Spleen (tissue), 11 donors: ENCODE measurements at regions not wholly inside any gene's neighbourhood (a gene's known extent, or its start where the extent isn't known, plus 50 kb on each side); places are given as distances from the start of the nearest gene placed in this dataset.

Experiments used
- DNase-seq: peaks from one replicate; pipeline ENCODE4 v3.0.0-alpha.2; 2020
- H3K27ac ChIP-seq, 8 donors: fragments of 200-600 bp; sonication (generic) in 7 of 8; 1 replicate in 4 of 8; 2 replicates in 4 of 8; pipeline versions ENCODE4 v1.5.0 to v1.8.0; 2016 to 2021; ENCODE audit warnings: inconsistent platforms in 4 of 8, mild to moderate bottlenecking in 4 of 8, moderate library complexity in 1 of 8
- H3K27me3 ChIP-seq, 7 donors: fragments of 200-600 bp; sonication (generic) in 6 of 7; replicated peaks in 1 of 7; 1 replicate in 4 of 7; 2 replicates in 3 of 7; pipeline versions ENCODE4 v1.5.0 to v1.8.0; 2016 to 2021; ENCODE audit warnings: inconsistent platforms in 3 of 7, mild to moderate bottlenecking in 1 of 7
- H3K36me3 ChIP-seq, 6 donors: fragments of 200-600 bp; sonication (generic) in 5 of 6; 1 replicate in 4 of 6; 2 replicates in 2 of 6; pipeline versions ENCODE4 v1.5.0 to v1.8.0; 2016 to 2021; ENCODE audit warnings: inconsistent platforms in 2 of 6
- H3K4me1 ChIP-seq, 6 donors: fragments of 200-600 bp; sonication (generic) in 5 of 6; 1 replicate in 3 of 6; 2 replicates in 3 of 6; pipeline versions ENCODE4 v1.5.0 to v1.8.0; 2016 to 2021; ENCODE audit warnings: inconsistent platforms in 3 of 6
- H3K4me3 ChIP-seq, 8 donors: fragments of 200-600 bp; sonication (generic) in 7 of 8; 1 replicate in 4 of 8; 2 replicates in 4 of 8; pipeline versions ENCODE4 v1.5.0 to v1.8.0; 2016 to 2021; ENCODE audit warnings: inconsistent platforms in 4 of 8, mild to moderate bottlenecking in 4 of 8, moderate library complexity in 2 of 8
- H3K9me3 ChIP-seq, 8 donors: fragments of 200-600 bp; sonication (generic) in 7 of 8; 1 replicate in 4 of 8; 2 replicates in 4 of 8; pipeline versions ENCODE4 v1.5.0 to v1.8.0; 2016 to 2021; ENCODE audit warnings: inconsistent platforms in 4 of 8
- CTCF ChIP-seq, 11 experiments: fragments of 200-600 bp in 7 of 11; fragments of 450-650 bp in 4 of 11; sonication (generic) in 4 of 11; IDR thresholded peaks in 8 of 11; conservative IDR thresholded peaks in 3 of 11; 1 replicate in 7 of 11; 2 replicates in 4 of 11; pipeline versions ENCODE4 v1.4.0 to v1.8.0; 2016 to 2021; ENCODE audit warnings: antibody characterized with exemption in 11 of 11, inconsistent platforms in 4 of 11, mild to moderate bottlenecking in 1 of 11
- POLR2A ChIP-seq, 3 donors: fragments of 450-650 bp; IDR thresholded peaks; one replicate each; pipeline ENCODE4 v1.5.1; 2017; ENCODE audit warnings: antibody characterized with exemption in 3 of 3, mild to moderate bottlenecking in 1 of 3
- POLR2AphosphoS5 ChIP-seq, 3 donors: sonication (generic); formaldehyde crosslinking; IDR thresholded peaks; one replicate each; pipeline ENCODE4 v1.5.1; 2017; ENCODE audit warnings: antibody characterized with exemption in 3 of 3
- WGBS, 5 donors: extraction: QIAGEN DNeasy Blood & Tissue Kit in 3 of 5; methylation state at CpG; one replicate each; pipeline versions ENCODE4 v1.1.5 to v1.1.7; 2013 to 2018; 5-methylcytosine and 5-hydroxymethylcytosine counted together
- intact Hi-C: fragments of 100-400 bp; cut with DNase I; formaldehyde crosslinking; loops from one replicate; pipeline ENCODE4 v1.15.0; 2023; ENCODE audit warnings: low total_unique reads
- small RNA-seq, 4 donors: library from RNA; depleted of rRNA; stranded (forward); fragments of <200 nt; gene quantifications; one replicate each; pipeline ENCODE3, GENCODE V24; 2016
- donor health status: healthy with polysubstance abuse.
- donor health status: DM: no; HTN: no; CAD: no; lungs with moderate emphysema.
- donor health status: DM: no; HTN: no; CAD: no.
- donor health status: Bipolar disorder and iron deficiency.
- donor health status: healthy.
- donor health status: DM: no; HTN: no; CAD: no.
- donor health status: DM: yes; HTN: yes; CAD: no.

GRCh38 chr22:27695925-27696324 lies 105.6 kb downstream of the MN1 start:
- Histone ChIP-seq H3K9me3 (peaks cover 0 to 20% (median 9%) of the 10 kb centered on the region in 8 donors), H3K27ac (no peak overlapping the region), H3K36me3 (no peaks in the 10 kb centered on the region), H3K4me1 (no peaks in the 10 kb centered on the region), H3K27me3 (peaks cover 0 to 17% (median 0%) of the 10 kb centered on the region in 7 donors), H3K4me3 (no peak overlapping the region)
- 77 to 87% (median 82%) methylated on average over 3 of the region's 3 CpGs for WGBS, 5 donors
- intact Hi-C loops: no loop called here
- TF ChIP-seq POLR2A (IDR thresholded peaks at IDR 0.05): no peak
- no peak for TF ChIP-seq POLR2AphosphoS5 (IDR thresholded peaks at IDR 0.05)
- TF ChIP-seq CTCF (IDR thresholded peaks at IDR 0.05 in 8 of 11, conservative IDR thresholded peaks at IDR 0.05 in 3 of 11): no peak
- no peak for DNase-seq

GRCh38 chr22:27697888-27698287 lies 103.7 kb downstream of the MN1 start:
- DNase-seq: no peak
- intact Hi-C loops: no loop called here
- TF ChIP-seq CTCF (IDR thresholded peaks at IDR 0.05 in 8 of 11, conservative IDR thresholded peaks at IDR 0.05 in 3 of 11): no peak
- TF ChIP-seq POLR2A (IDR thresholded peaks at IDR 0.05): no peak
- no peak for TF ChIP-seq POLR2AphosphoS5 (IDR thresholded peaks at IDR 0.05)
- H3K27ac ChIP-seq: no peak overlapping the region
- H3K36me3 ChIP-seq: no peaks in the 10 kb centered on the region
- H3K4me3 ChIP-seq: no peak overlapping the region
- H3K4me1 ChIP-seq: no peaks in the 10 kb centered on the region
- peaks cover 0 to 12% (median 0%) of the 10 kb centered on the region in 7 donors for H3K27me3 ChIP-seq
- WGBS, 5 donors: 80 to 93% (median 82%) methylated on average over 3 to 8 of the region's 8 CpGs
- peaks cover 0 to 32% (median 18%) of the 10 kb centered on the region in 8 donors for H3K9me3 ChIP-seq

Small RNA genes in the stretch of these regions (small RNA-seq; reads per million reads assigned to genes)
- 0 reads per million in 4 donors for gene RNU6-1066P
